T-helper 1 cell (primary cell): ENCODE measurements at regions not wholly inside any gene's neighbourhood (a gene's known extent, or its start where the extent isn't known, plus 50 kb on each side); places are given as distances from the start of the nearest gene placed in this dataset.
A peak's percentile ranks its signal among the peaks of the same experiment; 100 is the strongest.
"Not testable (repeated sequence)": the region's sequence is repeated elsewhere in the genome, so short reads cannot be mapped to it uniquely, and the experiment has no call there.

Experiments
- DNase-seq, 5 donors: peaks; one replicate each; pipeline ENCODE4 v3.0.0-alpha.2; 2012 to 2020

GRCh38 chr6:21935561-21936028, 342.0 kb downstream of the SOX4 start:
- peak in 1 of 5 donors; percentile 14 for DNase-seq

GRCh38 chr6:21937466-21937865, 343.9 kb downstream of the SOX4 start:
- no peak for DNase-seq

- not testable (repeated sequence) for DNase-seq
Observed at GRCh38 chr6:21939066-21939465, 345.5 kb downstream of the SOX4 start.

GRCh38 chr6:21941926-21942325, 348.4 kb downstream of the SOX4 start:
- DNase-seq = no peak

- DNase-seq = no peak
Observed at GRCh38 chr6:21942897-21943296, 349.3 kb downstream of the SOX4 start.

GRCh38 chr6:21946298-21946783, 350.5 kb downstream of the PRL start:
- no peak for DNase-seq

- not testable (repeated sequence) for DNase-seq
Observed at GRCh38 chr6:21947227-21947626, 349.6 kb downstream of the PRL start.

- no peak for DNase-seq
Observed at GRCh38 chr6:21947731-21948386, 349.0 kb downstream of the PRL start.

- no peak for DNase-seq
Observed at GRCh38 chr6:21949211-21949801, 347.5 kb downstream of the PRL start.

GRCh38 chr6:21952367-21952766, 344.5 kb downstream of the PRL start:
- no peak for DNase-seq

GRCh38 chr6:21953831-21954801, 342.7 kb downstream of the PRL start:
- no peak for DNase-seq

GRCh38 chr6:21955053-21955595, 341.7 kb downstream of the PRL start:
- DNase-seq = no peak

- DNase-seq = no peak
Observed at GRCh38 chr6:21955951-21956350, 340.9 kb downstream of the PRL start.

GRCh38 chr6:21958428-21958827, 338.4 kb downstream of the PRL start:
- DNase-seq = no peak

- no peak for DNase-seq
Observed at GRCh38 chr6:21961226-21961625, 335.6 kb downstream of the PRL start.

GRCh38 chr6:21965016-21965415, 331.8 kb downstream of the PRL start:
- DNase-seq = no peak

GRCh38 chr6:21965953-21966539, 330.8 kb downstream of the PRL start:
- DNase-seq = no peak

- DNase-seq = no peak
Observed at GRCh38 chr6:21967056-21967974, 329.5 kb downstream of the PRL start.

GRCh38 chr6:21968411-21968810, 328.4 kb downstream of the PRL start:
- no peak for DNase-seq

- no peak for DNase-seq
Observed at GRCh38 chr6:21969192-21969591, 327.6 kb downstream of the PRL start.

- DNase-seq = no peak
Observed at GRCh38 chr6:21970569-21971300, 326.1 kb downstream of the PRL start.
